ENCODE measurements at regions not wholly inside any gene's neighbourhood (a gene's known extent, or its start where the extent isn't known, plus 50 kb on each side); places are given as distances from the start of the nearest gene placed in this dataset.

- TF ChIP-seq CTCF (IDR thresholded peaks at IDR 0.05), result no peak
- no peak for TF ChIP-seq POLR2A (IDR thresholded peaks at IDR 0.05)
These were observed 81.0 kb upstream of the SNX19 start for GRCh38 chr11:130997278-130997677.

All from stomach (tissue), 4 donors.